ENCODE measurements at regions not wholly inside any gene's neighbourhood (a gene's known extent, or its start where the extent isn't known, plus 50 kb on each side); places are given as distances from the start of the nearest gene placed in this dataset.

- no peaks in the 10 kb centered on the region for H3K36me3 ChIP-seq
- no peaks in the 10 kb centered on the region for H3K9me3 ChIP-seq
- no peak overlapping the region for H3K4me3 ChIP-seq
- no peaks in the 10 kb centered on the region for H3K4me1 ChIP-seq
- H3K27me3 ChIP-seq, result no peaks in the 10 kb centered on the region
- TF ChIP-seq CTCF (IDR thresholded peaks at IDR 0.05), result no peak
- DNase-seq, result no peak
- H3K27ac ChIP-seq, result no peak overlapping the region
These were observed 835.0 kb downstream of the GATA3 start for GRCh38 chr10:8889538-8889937.

- no peak overlapping the region for H3K4me3 ChIP-seq
- H3K27ac ChIP-seq, result no peak overlapping the region
- no peaks in the 10 kb centered on the region for H3K36me3 ChIP-seq
- no peaks in the 10 kb centered on the region for H3K27me3 ChIP-seq
- DNase-seq, result no peak
- H3K4me1 ChIP-seq, result no peaks in the 10 kb centered on the region
- H3K9me3 ChIP-seq, result no peaks in the 10 kb centered on the region
- TF ChIP-seq CTCF (IDR thresholded peaks at IDR 0.05), result no peak
- no peak for TF ChIP-seq POLR2A (IDR thresholded peaks at IDR 0.05)
These were observed 838.6 kb downstream of the GATA3 start for GRCh38 chr10:8893102-8893501.

DNA sequence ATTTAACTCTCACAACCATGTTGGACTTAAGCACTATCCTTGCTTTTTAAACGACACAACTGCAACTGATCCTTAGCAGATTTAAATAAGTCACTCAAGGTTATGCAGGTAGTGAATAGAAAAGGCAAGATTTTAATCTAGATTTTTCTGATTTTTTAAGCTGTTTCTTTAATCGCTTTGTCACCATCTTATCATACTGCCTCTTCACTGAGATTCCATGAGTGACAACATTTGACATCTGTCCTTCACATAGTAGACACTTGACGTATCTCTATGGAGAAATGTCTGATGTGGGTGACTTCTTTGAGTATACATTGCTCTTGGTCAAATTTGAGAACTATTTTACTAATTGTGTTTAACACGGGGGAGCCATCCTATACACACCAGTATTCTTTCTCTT lies 839.7 kb downstream of the GATA3 start:
- TF ChIP-seq POLR2A (IDR thresholded peaks at IDR 0.05) (no peak), CTCF (IDR thresholded peaks at IDR 0.05) (no peak)
- Histone ChIP-seq H3K9me3 (no peaks in the 10 kb centered on the region), H3K4me3 (no peak overlapping the region), H3K27ac (no peak overlapping the region), H3K27me3 (no peaks in the 10 kb centered on the region), H3K4me1 (no peaks in the 10 kb centered on the region), H3K36me3 (no peaks in the 10 kb centered on the region)
- no peak for DNase-seq

DNA sequence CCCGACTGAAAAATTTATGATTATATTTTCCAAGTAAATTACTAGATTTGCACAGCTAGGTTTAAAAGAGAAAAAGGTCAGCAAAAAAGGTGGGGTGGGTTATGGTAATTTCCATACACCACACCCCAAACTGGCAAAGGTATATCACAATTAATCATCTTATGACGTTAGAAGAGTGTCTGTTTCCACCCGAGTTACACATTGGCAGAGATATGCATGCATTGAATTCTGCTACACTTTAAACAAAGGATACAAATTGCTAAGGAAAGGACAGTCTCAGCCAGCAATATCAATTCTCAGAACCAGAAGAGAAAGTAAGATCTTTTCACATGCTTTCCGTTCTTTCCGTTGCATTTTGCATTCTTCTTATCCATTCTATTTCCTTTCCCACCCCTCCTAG lies 843.3 kb downstream of the GATA3 start:
- Histone ChIP-seq H3K36me3 (no peaks in the 10 kb centered on the region), H3K27ac (no peak overlapping the region), H3K27me3 (no peaks in the 10 kb centered on the region), H3K4me3 (no peak overlapping the region), H3K9me3 (no peaks in the 10 kb centered on the region), H3K4me1 (no peaks in the 10 kb centered on the region)
- no peak for TF ChIP-seq POLR2A (IDR thresholded peaks at IDR 0.05)
- TF ChIP-seq CTCF (IDR thresholded peaks at IDR 0.05), result no peak
- no peak for DNase-seq

DNA sequence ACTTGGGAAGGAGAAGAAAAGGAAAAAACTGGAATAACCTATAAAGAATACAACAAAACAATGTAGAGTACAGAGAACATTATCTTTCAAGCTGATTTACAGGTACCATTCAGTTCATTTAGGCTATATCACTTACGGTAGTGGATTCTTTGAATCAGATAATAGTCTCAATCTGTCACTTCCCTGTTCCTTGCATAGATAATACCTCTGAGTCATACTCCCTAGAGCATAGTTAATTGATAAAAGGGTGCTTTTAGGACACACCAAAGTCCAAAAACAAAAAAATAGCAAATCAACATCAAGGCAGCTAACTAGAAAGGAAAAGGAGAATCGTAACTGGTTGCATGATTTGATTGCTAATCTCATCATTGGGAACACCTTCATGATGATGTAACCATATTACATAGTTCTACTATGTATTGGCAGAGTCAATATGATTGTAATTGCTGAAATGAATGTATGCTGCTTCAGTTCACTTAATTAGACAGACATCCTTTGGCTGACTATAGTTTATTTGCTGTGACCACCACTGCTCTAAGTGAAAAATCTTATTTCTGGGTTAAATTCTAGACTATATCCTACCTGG lies 844.4 kb downstream of the GATA3 start:
- no peak overlapping the region for H3K4me3 ChIP-seq
- no peak for DNase-seq
- no peak overlapping the region for H3K27ac ChIP-seq
- no peaks in the 10 kb centered on the region for H3K36me3 ChIP-seq
- TF ChIP-seq CTCF (IDR thresholded peaks at IDR 0.05) (no peak), POLR2A (IDR thresholded peaks at IDR 0.05) (no peak)
- no peaks in the 10 kb centered on the region for H3K9me3 ChIP-seq
- no peaks in the 10 kb centered on the region for H3K4me1 ChIP-seq
- no peaks in the 10 kb centered on the region for H3K27me3 ChIP-seq

DNA sequence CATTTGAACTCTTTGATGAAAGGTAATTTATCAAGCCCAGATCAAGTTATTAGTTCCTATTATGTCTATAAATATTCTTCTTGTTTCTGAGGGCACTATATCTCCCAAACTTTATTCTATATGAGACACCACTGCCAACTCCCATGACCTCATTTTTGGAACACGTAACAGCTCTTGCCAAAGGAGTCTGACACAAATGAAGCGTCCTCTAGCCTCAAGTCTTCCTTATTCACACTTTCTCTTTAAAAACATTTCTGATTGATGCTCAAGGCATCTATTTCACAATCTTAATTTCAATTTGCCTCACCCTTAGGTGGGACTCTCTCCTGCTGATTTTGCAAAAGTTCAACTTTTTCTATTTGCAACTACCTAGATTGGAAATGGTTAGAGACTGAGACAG lies 848.4 kb downstream of the GATA3 start:
- no peak overlapping the region for H3K4me3 ChIP-seq
- no peaks in the 10 kb centered on the region for H3K4me1 ChIP-seq
- H3K9me3 ChIP-seq, result no peaks in the 10 kb centered on the region
- no peak for DNase-seq
- H3K27ac ChIP-seq, result no peak overlapping the region
- H3K27me3 ChIP-seq, result no peaks in the 10 kb centered on the region
- no peak for TF ChIP-seq POLR2A (IDR thresholded peaks at IDR 0.05)
- TF ChIP-seq CTCF (IDR thresholded peaks at IDR 0.05), result no peak
- H3K36me3 ChIP-seq, result no peaks in the 10 kb centered on the region
